KG1 (cell line): ENCODE measurements at regions not wholly inside any gene's neighbourhood (a gene's known extent, or its start where the extent isn't known, plus 50 kb on each side); places are given as distances from the start of the nearest gene placed in this dataset.

Source experiments
- DNase-seq: peaks from one replicate; lab custom pipeline; 2025; lab: John Stamatoyannopoulos, UW

DNA sequence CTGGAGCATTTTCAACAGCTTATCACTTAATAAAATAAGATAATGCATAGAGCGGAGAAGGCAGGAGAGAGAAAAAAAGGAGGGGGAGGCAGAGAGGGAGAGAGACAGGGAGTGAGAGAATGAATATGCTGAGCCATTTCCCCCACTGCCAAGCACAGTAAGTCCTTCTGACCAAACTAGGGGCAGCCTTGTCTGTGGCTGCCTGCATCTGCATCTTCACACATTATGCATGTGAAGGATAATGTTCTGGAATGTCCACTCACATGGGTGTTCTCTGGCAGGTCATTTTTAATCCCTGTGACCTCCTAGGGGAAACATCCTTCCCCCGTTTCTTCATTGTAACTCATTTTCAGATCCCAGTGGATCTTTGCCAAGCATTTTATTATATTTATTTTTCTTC is 269.3 kb downstream of the FOXA2 start:
- no peak for DNase-seq

DNA sequence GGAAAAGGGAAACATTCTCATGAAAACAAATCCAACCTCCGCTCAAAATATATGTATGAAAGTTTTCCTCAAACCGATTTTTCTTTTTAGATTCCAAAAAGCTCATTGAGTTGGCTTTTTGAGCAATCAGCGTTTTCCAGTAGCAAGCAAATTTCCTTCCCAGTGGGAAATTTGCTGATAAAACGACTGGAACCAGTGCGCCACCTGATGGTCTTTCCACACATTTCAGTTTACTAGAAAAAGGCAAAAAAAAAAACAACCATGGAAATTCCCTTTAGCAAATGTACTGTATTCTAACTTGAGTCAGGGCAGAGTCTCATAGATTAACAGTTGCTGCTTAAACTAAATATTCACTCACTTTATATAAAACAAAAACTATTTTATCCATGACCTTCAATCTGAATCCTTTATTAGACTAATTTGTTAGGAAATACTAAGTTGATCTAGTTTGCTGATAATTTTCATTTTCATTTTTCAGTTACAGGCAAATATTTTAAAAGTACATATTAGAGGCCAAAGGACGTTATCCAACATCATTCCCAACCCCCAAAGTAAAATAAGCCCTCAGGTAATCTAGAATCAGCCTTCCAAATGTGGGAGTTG is 271.5 kb downstream of the FOXA2 start:
- DNase-seq = no peak

DNA sequence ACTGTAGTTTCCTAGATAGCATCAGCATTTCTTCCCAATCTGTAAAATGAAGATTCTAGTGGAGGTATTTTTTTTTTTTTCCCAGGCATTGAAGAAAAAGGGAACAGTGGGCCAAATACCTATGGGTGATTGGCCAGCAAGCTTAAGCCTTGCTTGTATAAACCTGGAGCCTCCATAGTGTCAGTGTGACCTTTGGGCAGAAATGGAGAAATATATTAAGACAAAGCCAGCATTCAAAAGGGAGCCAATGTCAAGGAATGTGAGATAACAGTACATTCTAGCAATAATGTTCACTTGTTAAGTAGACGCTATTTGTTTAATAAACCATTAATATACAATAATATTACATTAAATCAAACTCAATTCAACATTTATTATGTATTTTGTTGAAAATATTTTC is 275.4 kb downstream of the FOXA2 start:
- no peak for DNase-seq

DNA sequence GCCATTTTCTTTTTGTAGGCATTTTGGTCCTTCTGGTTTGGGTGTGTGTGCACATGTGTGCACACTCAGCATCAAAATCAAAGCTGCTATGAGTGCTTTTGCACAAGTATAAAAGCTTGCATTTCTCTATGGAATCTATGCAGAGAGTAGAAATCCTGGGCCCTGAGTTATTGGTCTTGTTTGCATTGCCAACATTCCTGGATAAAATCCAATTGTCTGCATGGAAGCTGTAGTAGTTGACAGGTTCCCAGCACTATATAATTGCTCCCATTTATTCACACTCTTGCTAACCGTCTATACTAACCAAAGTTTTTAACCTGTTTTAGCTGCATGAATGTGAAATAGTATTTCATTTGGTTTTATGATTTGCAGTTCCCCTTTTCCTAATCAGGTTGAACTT is 277.0 kb downstream of the FOXA2 start:
- no peak for DNase-seq

DNA sequence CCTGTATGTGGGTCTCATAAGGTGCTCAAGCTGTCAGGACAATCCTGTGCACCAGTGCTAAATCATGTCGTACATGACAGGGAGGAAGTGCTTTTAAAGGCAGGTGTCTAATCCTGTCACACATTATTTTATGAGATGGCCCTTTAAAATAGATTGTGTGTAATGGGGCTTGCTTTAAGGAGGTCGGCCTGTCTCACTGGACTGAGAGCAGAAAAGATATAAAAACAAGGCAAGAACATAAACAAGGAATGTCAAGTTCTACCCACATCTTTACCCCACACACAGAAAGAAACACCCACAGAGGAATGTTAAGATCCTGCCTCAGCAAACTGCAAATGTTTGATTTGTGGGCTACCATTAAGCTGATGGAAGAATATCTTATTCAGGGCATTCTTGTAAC is 279.0 kb downstream of the FOXA2 start:
- DNase-seq = no peak

DNA sequence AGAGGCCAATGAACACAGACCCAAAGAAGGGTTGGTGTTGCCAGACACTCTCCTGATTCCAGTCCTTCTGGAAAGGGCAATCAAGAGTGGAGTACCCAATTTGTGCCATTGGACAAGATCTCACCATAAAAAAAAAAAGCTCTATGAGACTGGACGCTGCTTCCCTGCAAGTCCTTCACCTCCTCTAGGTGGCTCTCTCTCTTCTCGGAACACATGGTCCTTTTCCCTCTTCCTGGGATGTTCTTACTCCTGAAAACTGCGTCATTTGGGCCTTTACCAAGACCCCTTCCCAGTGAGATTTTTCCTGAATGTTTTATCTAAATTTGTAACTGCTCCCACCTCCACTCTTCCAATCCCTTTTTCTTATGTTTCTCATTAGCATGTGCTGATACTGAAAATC is 280.8 kb downstream of the FOXA2 start:
- no peak for DNase-seq

DNA sequence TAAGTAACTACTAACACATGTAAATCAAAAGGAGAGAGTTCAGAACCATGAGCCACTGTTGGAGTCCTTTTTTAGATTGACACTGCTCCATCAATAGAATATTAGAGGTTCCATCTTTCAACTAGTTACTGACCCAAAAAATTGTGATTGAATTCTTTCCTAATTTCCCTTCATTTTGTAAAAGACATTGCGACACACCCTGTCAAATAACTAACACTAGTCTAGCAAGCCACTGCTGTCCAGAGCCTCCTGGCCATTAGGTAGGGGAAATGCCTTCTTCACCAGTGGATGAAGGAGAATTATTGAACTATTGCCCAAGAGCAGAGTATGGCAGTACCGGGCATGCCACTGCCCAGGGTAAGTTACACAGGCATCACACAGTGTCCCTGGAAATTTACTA is 282.3 kb downstream of the FOXA2 start:
- DNase-seq = no peak

DNA sequence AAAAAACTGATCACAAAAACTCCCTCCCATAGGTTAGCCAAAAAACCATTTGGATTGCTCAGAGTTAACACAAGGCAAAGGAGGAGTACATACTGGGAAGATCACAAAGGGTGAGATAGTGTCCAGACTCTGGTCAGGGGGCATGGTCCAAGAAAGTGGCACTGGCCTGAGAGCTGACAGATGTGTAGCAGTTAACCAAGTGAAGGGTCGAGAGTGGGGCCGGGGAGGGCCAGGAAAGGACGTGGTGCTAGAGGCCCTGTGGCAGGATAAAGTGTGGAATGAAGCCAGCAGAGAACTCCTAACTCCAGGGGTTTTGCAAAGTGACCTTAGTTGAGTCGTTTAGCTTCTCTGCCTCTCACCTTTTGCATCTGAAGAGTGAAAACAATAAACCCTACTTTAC is 290.5 kb downstream of the FOXA2 start:
- DNase-seq = no peak

DNA sequence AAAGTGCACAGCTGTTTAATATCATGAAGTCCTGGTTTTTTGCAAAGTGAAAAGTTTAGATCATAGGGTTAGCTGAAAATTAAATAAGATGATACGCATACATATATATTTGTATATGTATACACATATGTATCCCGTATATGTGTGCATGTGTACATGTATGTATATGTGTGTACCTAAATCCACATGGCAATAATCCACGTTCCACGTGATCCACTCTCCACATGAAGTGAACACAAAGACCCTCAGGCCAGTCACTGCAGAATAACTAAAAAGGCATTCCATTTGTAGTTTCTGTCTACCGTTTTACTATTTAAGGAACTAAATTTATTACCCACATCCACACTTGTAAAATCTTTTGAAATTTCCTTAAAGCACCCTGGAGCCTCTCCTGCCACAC is 294.9 kb downstream of the FOXA2 start:
- no peak for DNase-seq

DNA sequence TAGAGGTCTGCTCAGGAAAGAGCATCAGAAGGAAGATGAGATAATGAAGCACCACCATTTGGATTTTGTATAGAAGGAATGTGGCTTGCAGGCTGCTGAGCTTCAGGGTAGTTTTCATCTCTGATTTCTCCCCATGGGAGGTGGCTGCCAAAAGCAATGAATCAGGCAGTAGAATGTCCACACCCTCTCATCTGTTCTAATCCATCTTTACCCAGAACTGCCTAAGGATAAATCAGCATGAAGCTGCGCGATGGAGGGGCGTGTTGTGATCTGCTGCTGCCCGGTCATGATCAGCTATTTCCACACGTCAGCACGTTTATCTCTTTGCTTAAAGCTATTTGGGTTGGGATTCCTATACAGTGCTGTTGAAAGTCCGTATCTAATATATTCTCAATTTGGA is 295.4 kb downstream of the FOXA2 start:
- DNase-seq = no peak

DNA sequence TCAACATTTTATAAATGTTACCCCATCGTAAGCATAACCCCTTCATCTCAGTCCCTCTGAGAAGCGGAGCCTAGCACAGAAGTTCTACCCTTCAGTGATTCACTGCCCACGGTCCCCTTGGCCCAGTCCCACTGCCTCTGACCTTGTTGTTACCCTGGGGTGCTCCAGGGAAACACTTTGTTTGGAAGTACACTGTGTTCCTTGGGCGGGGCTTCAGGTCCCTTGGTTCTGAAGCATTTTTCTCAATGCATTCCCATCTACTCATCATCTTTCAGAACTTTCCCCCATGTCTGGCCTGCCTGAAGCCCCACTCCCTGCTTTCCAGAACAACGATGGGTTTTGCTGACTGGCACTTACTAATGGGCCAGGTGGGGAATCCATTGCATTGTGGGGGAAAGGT is 296.2 kb downstream of the FOXA2 start:
- DNase-seq = no peak

DNA sequence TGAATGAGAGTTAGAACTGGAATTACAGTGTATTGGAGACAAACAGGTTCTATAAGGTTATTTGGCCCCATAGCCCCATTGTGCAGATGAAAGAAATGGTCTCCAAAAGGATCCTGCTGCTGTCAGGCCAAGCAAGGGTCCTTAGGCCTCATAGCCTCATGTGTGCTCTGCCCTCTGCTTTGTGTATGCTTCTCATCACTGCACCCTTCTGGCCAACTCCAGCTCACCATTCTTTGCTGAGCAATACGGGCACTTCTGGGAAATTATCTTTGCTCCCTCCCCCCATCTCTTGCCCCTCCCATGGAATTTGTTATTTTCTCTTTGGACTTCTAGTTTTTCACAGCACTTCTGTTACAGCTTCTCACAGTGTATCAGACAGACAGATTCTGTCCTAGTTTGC is 298.8 kb downstream of the FOXA2 start:
- no peak for DNase-seq

DNA sequence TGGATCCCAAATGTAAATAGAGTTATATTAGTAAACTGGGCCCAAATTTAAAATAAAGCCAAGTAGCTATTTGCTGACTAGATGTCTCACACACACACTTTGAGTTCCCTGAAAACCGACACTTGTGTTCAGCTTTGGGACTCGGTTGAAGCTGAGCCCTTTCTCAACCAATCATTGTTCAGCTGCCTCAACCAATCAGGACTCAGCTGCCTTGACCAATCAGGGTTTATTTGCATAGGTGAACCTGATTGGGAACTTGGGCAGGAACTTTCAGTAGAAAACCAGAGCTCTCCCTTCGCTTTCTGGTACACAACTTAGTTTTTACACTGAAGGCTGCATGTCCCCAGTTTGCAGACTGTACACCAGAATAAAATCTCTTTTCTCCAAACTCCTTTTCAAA is 301.7 kb downstream of the FOXA2 start:
- no peak for DNase-seq

DNA sequence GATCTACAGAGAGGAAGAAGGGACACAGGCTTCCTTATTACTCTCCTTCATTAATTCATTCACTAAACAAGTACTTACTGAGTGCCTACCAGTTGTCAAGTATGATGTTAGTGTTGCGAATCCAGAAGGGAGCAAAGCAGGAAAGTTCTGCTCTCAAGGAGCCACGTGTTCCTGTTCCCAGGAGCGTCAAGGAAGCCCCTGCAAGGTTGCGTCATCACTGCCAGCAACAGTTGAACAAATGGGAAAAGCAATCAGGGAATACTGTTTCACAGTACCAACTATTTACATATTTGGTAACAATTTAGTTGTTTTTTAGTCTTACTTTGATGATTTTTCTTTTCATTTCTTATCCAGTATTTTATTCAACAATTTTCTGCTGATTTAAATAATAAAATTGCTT is 310.0 kb downstream of the FOXA2 start:
- DNase-seq = no peak

DNA sequence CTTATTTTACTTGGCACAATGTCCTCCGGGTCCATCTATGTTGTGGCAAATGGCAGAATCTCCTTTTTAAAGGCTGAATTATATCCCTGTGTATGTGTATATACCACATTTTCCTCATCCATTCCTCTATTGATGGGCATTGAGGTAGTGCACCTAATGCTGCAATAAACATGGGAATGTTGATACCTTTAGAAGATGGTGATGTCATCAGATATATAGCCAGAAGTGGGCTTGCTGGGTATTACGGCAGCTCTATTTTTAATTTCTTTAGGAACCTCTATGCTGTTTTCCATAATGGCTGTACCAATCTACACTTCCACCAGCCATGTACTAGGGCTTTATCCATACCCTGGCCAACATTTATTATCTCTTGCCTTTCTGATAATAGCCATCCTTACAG is 315.7 kb downstream of the FOXA2 start:
- no peak for DNase-seq

DNA sequence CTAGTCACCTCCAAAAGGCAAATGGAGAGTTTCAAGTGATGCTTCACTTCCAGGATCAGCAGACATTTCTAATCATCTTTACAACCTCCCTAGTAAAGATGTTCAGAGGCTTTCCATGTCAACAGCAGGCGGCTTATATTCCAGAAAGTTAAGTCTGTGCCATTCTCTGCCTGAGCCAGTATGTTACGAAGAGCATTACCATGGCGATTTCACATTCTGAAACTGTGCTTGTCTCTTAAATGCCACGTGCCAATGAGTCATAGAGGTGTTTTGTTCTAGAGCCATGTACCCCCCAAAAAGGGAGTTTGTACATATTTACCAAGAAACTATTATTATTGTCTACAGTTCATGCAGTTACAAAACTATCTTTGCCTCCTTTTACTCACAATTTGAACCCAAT is 319.5 kb downstream of the FOXA2 start:
- no peak for DNase-seq

DNA sequence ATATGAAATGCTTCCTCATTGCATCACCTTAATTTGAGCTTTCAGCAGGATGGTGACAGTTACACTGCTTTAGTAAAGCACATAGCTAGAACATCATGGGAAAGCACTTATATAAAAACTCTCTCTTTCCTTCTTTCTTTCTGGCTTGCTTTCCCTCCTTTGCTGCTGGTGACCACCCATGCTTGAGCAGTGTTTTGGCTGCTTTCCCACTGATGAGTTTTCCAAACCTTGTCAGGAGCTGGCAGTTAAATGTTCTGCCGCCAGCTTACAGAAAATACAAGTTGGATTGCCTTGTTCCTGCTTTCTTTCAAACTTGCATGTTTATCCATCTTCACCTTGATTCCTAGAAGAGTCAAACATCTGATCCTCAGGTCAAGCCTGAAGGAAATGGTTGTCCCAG is 323.9 kb downstream of the FOXA2 start:
- DNase-seq = no peak

DNA sequence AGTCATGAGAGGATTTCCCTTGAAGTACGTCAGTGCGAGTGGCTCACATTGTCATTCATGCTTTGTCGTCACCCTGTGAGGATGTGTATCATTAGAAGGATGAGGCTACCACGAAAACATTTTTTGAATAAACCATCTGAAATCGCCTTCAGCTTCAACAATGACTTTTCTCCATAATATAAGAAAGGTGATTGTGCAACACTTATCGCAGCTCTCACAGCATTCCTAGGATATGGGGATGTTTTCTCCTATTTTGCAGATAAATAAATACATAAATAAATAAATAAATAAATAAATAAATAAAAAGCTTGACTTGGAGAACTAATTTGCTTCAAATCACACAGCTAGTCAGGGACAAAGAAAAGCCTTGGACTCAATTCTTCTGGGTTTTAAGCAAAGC is 326.5 kb downstream of the FOXA2 start:
- no peak for DNase-seq

DNA sequence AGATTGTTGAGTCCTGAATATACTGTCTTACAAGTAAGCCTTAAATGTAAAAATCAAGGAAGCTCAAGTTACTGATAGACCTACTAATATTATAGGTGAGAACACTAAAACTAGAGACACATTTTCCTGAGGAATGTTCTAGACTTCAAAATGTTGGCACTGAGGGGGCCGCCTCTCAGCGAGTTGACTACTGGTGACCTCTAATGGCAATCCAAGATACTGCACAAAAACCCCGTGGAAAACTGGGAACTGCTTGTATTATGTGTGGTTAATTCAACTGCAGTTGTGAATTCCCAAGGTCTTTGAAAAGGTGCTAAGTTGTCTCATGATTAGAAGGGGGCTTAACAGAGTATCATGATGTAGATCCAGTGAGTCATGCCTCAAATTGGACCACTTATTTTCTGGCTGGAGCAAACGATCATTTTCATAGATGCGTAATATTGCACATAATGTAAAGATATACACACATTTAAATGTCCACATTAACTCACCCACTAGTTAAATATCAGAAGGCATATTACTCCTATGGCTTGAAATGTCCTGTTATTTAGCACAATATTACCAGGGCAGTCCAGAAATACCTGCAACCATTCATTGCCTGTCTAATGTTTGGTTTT is 336.2 kb downstream of the FOXA2 start:
- no peak for DNase-seq

DNA sequence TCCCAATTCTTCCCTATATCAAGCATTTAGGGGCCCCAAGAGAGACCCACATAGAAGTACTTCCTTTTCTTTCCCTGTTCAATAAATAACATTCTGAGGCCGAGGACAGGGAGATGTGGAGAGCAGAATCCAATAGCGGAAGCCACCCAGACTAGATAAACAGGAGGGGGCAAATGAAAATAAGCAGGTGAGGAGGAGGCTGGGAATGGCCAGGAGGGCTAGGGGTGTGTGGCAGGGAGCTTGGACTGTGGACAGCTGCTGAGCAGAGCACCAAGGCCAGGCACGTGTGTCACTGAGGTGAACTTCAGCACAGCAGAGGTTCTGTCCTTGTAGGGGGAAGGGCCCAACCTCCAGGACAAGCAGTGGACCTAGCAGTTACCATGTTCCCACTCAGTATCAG is 339.2 kb downstream of the FOXA2 start:
- no peak for DNase-seq

DNA sequence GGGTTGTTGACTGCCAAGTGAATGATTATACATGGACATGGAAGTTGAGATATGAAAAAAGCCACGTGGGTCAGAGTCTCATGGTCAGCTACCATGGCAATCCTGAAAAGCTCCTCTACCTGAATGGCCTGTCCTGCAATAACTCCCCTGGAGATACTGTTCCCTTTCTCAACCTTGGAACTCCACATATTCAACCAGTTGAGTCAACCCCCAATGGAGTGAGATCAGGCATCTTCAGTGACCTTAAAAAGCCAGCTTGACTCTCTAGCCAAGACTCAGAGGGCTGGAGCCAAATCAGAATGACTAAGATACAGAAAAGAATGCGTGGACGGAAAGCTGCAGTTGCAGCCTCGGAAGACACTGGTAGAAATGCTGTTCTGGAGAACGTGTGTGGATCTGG is 341.3 kb downstream of the FOXA2 start:
- DNase-seq = no peak

DNA sequence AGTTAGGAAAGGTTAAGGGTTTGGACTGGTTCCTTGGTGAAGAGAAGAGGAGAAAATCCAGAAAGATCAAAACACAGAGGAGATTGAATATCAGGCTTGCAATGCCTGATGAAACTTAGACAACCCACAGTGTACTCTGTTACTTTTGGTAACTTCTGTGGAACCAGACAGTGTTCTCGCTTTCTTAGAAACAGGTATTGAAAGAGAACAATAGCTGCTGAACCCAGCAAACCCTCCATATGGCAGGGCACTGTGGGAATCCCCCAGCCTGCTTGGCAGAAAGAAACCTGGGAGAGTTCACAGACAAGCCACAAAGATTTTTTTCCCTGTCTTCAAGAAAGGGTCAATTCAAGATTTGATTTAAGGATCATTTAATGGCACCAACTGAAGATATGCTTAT is 342.8 kb downstream of the FOXA2 start:
- DNase-seq = no peak

DNA sequence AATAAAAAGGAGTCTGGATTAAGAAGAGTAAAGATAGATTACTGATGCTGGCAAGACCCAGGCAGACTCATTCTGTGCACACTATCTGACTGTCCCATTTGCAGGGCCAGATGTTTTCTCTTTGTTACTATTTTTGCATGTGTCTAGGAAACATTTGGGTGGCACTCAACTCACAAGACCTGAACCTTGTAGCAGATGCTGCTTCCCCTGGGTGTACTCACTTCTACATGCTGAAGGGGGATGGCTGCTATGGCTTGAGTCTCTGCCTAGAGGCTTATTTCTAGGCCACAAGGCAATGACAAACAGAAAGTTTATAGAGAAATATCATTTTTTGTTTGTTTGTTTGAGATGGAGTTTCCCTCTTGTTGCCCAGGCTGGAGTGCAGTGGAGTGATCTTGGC is 351.4 kb downstream of the FOXA2 start:
- no peak for DNase-seq

DNA sequence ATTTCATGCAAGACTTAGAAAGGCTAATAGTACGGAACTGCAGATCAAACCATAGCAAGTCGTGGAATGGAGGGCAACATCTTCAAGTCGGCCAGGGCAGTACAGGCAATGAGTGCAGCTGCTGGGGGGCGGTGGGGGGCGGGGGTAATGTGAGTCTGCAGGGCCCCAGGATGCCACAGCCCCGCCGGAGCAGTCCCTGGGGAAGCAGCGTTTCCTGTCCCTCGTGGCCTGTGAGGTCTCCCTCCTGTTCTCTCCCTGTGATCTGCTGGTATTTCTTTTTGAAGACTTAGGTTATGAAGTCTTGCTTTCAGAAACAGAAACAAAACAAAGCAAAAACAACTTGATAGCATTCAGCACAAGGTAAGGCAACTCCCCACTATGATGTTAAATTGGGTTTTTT is 351.9 kb downstream of the FOXA2 start:
- no peak for DNase-seq
